ENCODE measurements at regions not wholly inside any gene's neighbourhood (a gene's known extent, or its start where the extent isn't known, plus 50 kb on each side); places are given as distances from the start of the nearest gene placed in this dataset.

GRCh38 chr12:78697817-78698415 is 166.7 kb upstream of the SYT1 start:
- WGBS = 84% methylated on average over 2 of the region's 2 CpGs
- H3K4me1 ChIP-seq = no peaks in the 10 kb centered on the region
- TF ChIP-seq POLR2AphosphoS5 (IDR thresholded peaks at IDR 0.05) (no peak), EP300 (IDR thresholded peaks at IDR 0.05) (no peak), POLR2A (IDR thresholded peaks at IDR 0.05) (no peak), CTCF (IDR thresholded peaks at IDR 0.05) (no peak)
- no peaks in the 10 kb centered on the region for H3K27me3 ChIP-seq
- H3K36me3 ChIP-seq = no peaks in the 10 kb centered on the region
- no peak overlapping the region for H3K27ac ChIP-seq
- H3K9me3 ChIP-seq = no peaks in the 10 kb centered on the region
- DNase-seq (ENCODE audit: low spot score in 2 of 2) = no peak
- no peak overlapping the region for H3K4me3 ChIP-seq

- no peak for DNase-seq (ENCODE audit: low spot score in 2 of 2)
- 93% methylated on average over 1 of the region's 1 CpG for WGBS
- no peak overlapping the region for H3K27ac ChIP-seq
- no peaks in the 10 kb centered on the region for H3K27me3 ChIP-seq
- H3K9me3 ChIP-seq = no peaks in the 10 kb centered on the region
- no peaks in the 10 kb centered on the region for H3K36me3 ChIP-seq
- no peak for TF ChIP-seq EP300 (IDR thresholded peaks at IDR 0.05)
- no peak for TF ChIP-seq POLR2AphosphoS5 (IDR thresholded peaks at IDR 0.05)
- H3K4me3 ChIP-seq = no peak overlapping the region
- H3K4me1 ChIP-seq = no peaks in the 10 kb centered on the region
Measured at GRCh38 chr12:78698747-78699146, 165.8 kb upstream of the SYT1 start.

- Histone ChIP-seq H3K36me3 (no peaks in the 10 kb centered on the region), H3K27me3 (no peaks in the 10 kb centered on the region), H3K27ac (no peak overlapping the region), H3K4me3 (no peak overlapping the region), H3K9me3 (no peaks in the 10 kb centered on the region), H3K4me1 (no peaks in the 10 kb centered on the region)
- no peak for TF ChIP-seq POLR2A (IDR thresholded peaks at IDR 0.05)
- no peak for DNase-seq (ENCODE audit: low spot score in 2 of 2)
- WGBS = 87% methylated on average over 3 of the region's 3 CpGs
Measured at GRCh38 chr12:78700565-78700964, 164.0 kb upstream of the SYT1 start.

GRCh38 chr12:78703820-78704525 is 160.6 kb upstream of the SYT1 start:
- no peak overlapping the region for H3K4me3 ChIP-seq
- no peaks in the 10 kb centered on the region for H3K9me3 ChIP-seq
- H3K27ac ChIP-seq = no peak overlapping the region
- 32% methylated on average over 3 of the region's 3 CpGs for WGBS
- H3K27me3 ChIP-seq = no peaks in the 10 kb centered on the region
- DNase-seq (ENCODE audit: low spot score in 2 of 2) = no peak
- no peak for TF ChIP-seq POLR2A (IDR thresholded peaks at IDR 0.05)
- TF ChIP-seq POLR2AphosphoS5 (IDR thresholded peaks at IDR 0.05) = no peak
- no peak for TF ChIP-seq EP300 (IDR thresholded peaks at IDR 0.05)
- no peak for TF ChIP-seq CTCF (IDR thresholded peaks at IDR 0.05)
- no peaks in the 10 kb centered on the region for H3K36me3 ChIP-seq
- no peaks in the 10 kb centered on the region for H3K4me1 ChIP-seq

GRCh38 chr12:78711954-78712353 is 152.6 kb upstream of the SYT1 start:
- no peak for DNase-seq (ENCODE audit: low spot score in 2 of 2)
- Histone ChIP-seq H3K4me3 (no peak overlapping the region), H3K27me3 (no peaks in the 10 kb centered on the region), H3K4me1 (no peaks in the 10 kb centered on the region), H3K36me3 (no peaks in the 10 kb centered on the region), H3K27ac (no peak overlapping the region), H3K9me3 (no peaks in the 10 kb centered on the region)
- no peak for TF ChIP-seq CTCF (IDR thresholded peaks at IDR 0.05)
- no peak for TF ChIP-seq EP300 (IDR thresholded peaks at IDR 0.05)
- no peak for TF ChIP-seq POLR2A (IDR thresholded peaks at IDR 0.05)
- no peak for TF ChIP-seq POLR2AphosphoS5 (IDR thresholded peaks at IDR 0.05)
- WGBS = 87% methylated on average over 4 of the region's 4 CpGs

GRCh38 chr12:78712834-78713481 is 151.6 kb upstream of the SYT1 start:
- no peaks in the 10 kb centered on the region for H3K4me1 ChIP-seq
- no peaks in the 10 kb centered on the region for H3K9me3 ChIP-seq
- 88% methylated on average over 4 of the region's 4 CpGs for WGBS
- H3K4me3 ChIP-seq = no peak overlapping the region
- H3K27me3 ChIP-seq = no peaks in the 10 kb centered on the region
- H3K36me3 ChIP-seq = no peaks in the 10 kb centered on the region
- no peak overlapping the region for H3K27ac ChIP-seq
- TF ChIP-seq POLR2AphosphoS5 (IDR thresholded peaks at IDR 0.05) (no peak), EP300 (IDR thresholded peaks at IDR 0.05) (no peak), CTCF (IDR thresholded peaks at IDR 0.05) (no peak), POLR2A (IDR thresholded peaks at IDR 0.05) (no peak)
- no peak for DNase-seq (ENCODE audit: low spot score in 2 of 2)

All from suprapubic skin (tissue), 4 donors.